Activated T-cell treated with anti-CD3 and anti-CD28 coated beads, Interleukin-2, amount 50 U/mL, for 72 hours (primary cell): ENCODE measurements at regions not wholly inside any gene's neighbourhood (a gene's known extent, or its start where the extent isn't known, plus 50 kb on each side); places are given as distances from the start of the nearest gene placed in this dataset.
A peak's percentile ranks its signal among the peaks of the same experiment; 100 is the strongest.
"Not testable (repeated sequence)": the region's sequence is repeated elsewhere in the genome, so short reads cannot be mapped to it uniquely, and the experiment has no call there.

Experiments used
- ATAC-seq, 2 donors: fragments of 150-1000 bp; cut with Tn5 transposase; replicated peaks in 1 of 2; 2 replicates each; pipeline ENCODE4 v1.10.0; 2021; ENCODE audit warnings: moderate library complexity in 2 of 2, mild to moderate bottlenecking in 1 of 2
- DNase-seq, 2 donors: peaks; one replicate each; pipeline ENCODE4 v3.0.0; 2021 to 2022; ENCODE audit warnings: mixed read lengths in 1 of 2
- H3K27ac Mint-ChIP-seq: one replicate; pipeline ENCODE4 v1.8.0; 2022; ENCODE audit warnings: mild to moderate bottlenecking, moderate library complexity, mixed read lengths
- H3K27me3 Mint-ChIP-seq: one replicate; pipeline ENCODE4 v1.8.0; 2022; ENCODE audit warnings: low read depth, mixed read lengths
- H3K36me3 Mint-ChIP-seq, 2 donors: one replicate each; pipeline ENCODE4 v1.8.0; 2022; ENCODE audit warnings: mixed read lengths in 2 of 2, mild to moderate bottlenecking in 1 of 2; ENCODE audit not compliant: insufficient read depth in 2 of 2
- H3K4me1 Mint-ChIP-seq: one replicate; pipeline ENCODE4 v1.8.0; 2022; ENCODE audit warnings: low read depth, mixed read lengths
- H3K4me3 Mint-ChIP-seq, 2 donors: one replicate each; pipeline ENCODE4 v1.8.0; 2022; ENCODE audit warnings: mild to moderate bottlenecking in 2 of 2, mixed read lengths in 2 of 2, moderate library complexity in 2 of 2
- H3K9me3 Mint-ChIP-seq, 2 donors: one replicate each; pipeline ENCODE4 v1.8.0; 2022; ENCODE audit warnings: mixed read lengths in 2 of 2

GRCh38 chr6:68575765-68576439 lies 59.2 kb upstream of the ADGRB3 start:
- no peak overlapping the region for H3K27ac Mint-ChIP-seq
- H3K4me1 Mint-ChIP-seq = no peaks in the 10 kb centered on the region
- ATAC-seq (no peak), DNase-seq (no peak)
- H3K27me3 Mint-ChIP-seq = no peaks in the 10 kb centered on the region
- H3K9me3 Mint-ChIP-seq = peaks cover 2 to 7% of the 10 kb centered on the region in 2 donors
- no peak overlapping the region for H3K4me3 Mint-ChIP-seq
- H3K36me3 Mint-ChIP-seq = no peaks in the 10 kb centered on the region

GRCh38 chr6:68572975-68573374 lies 62.1 kb upstream of the ADGRB3 start:
- Mint-ChIP-seq H3K27me3 (no peaks in the 10 kb centered on the region), H3K36me3 (no peaks in the 10 kb centered on the region), H3K4me1 (no peaks in the 10 kb centered on the region), H3K9me3 (peaks cover 6 to 10% of the 10 kb centered on the region in 2 donors), H3K27ac (no peak overlapping the region), H3K4me3 (no peak overlapping the region)
- DNase-seq = no peak
- ATAC-seq = no peak

GRCh38 chr6:68572525-68572924 lies 62.6 kb upstream of the ADGRB3 start:
- H3K36me3 Mint-ChIP-seq = no peaks in the 10 kb centered on the region
- DNase-seq = peak; percentile 1 to 12
- H3K27me3 Mint-ChIP-seq = no peaks in the 10 kb centered on the region
- H3K4me1 Mint-ChIP-seq = no peaks in the 10 kb centered on the region
- H3K9me3 Mint-ChIP-seq = peaks cover 6 to 10% of the 10 kb centered on the region in 2 donors
- no peak overlapping the region for H3K4me3 Mint-ChIP-seq
- no peak overlapping the region for H3K27ac Mint-ChIP-seq
- ATAC-seq = peak in 1 of 2 donors; percentile 48

- Mint-ChIP-seq H3K36me3 (no peaks in the 10 kb centered on the region), H3K27me3 (no peaks in the 10 kb centered on the region), H3K27ac (no peak overlapping the region), H3K4me3 (no peak overlapping the region), H3K9me3 (peaks cover 1 to 3% of the 10 kb centered on the region in 2 donors), H3K4me1 (no peaks in the 10 kb centered on the region)
- no peak for DNase-seq
- no peak for ATAC-seq
Measured at GRCh38 chr6:68559716-68560115, 75.4 kb upstream of the ADGRB3 start.

GRCh38 chr6:68559070-68559469 lies 76.0 kb upstream of the ADGRB3 start:
- Mint-ChIP-seq H3K9me3 (peaks cover 1 to 3% of the 10 kb centered on the region in 2 donors), H3K4me1 (no peaks in the 10 kb centered on the region), H3K27me3 (no peaks in the 10 kb centered on the region), H3K27ac (no peak overlapping the region), H3K36me3 (no peaks in the 10 kb centered on the region), H3K4me3 (no peak overlapping the region)
- no peak for DNase-seq
- no peak for ATAC-seq

GRCh38 chr6:68546620-68547019 lies 88.5 kb upstream of the ADGRB3 start:
- H3K4me1 Mint-ChIP-seq = no peaks in the 10 kb centered on the region
- no peak for ATAC-seq

GRCh38 chr6:68544450-68544849 lies 90.6 kb upstream of the ADGRB3 start:
- no peak for DNase-seq
- no peaks in the 10 kb centered on the region for H3K27me3 Mint-ChIP-seq
- no peak overlapping the region for H3K27ac Mint-ChIP-seq
- H3K4me1 Mint-ChIP-seq = no peaks in the 10 kb centered on the region
- no peak for ATAC-seq
- H3K9me3 Mint-ChIP-seq = peaks cover 5 to 8% of the 10 kb centered on the region in 2 donors
- H3K4me3 Mint-ChIP-seq = no peak overlapping the region
- H3K36me3 Mint-ChIP-seq = no peaks in the 10 kb centered on the region

More at GRCh38 chr6:68546620-68547019, 88.5 kb upstream of the ADGRB3 start:
- no peaks in the 10 kb centered on the region for H3K36me3 Mint-ChIP-seq
- peaks cover 3 to 8% of the 10 kb centered on the region in 2 donors for H3K9me3 Mint-ChIP-seq
- no peak overlapping the region for H3K4me3 Mint-ChIP-seq
- H3K27ac Mint-ChIP-seq = no peak overlapping the region
- DNase-seq = no peak
- no peaks in the 10 kb centered on the region for H3K27me3 Mint-ChIP-seq

- no peaks in the 10 kb centered on the region for H3K27me3 Mint-ChIP-seq
- H3K9me3 Mint-ChIP-seq = peaks cover 0 to 7% of the 10 kb centered on the region in 2 donors
- DNase-seq (no peak), ATAC-seq (no peak)
- H3K36me3 Mint-ChIP-seq = no peaks in the 10 kb centered on the region
- H3K27ac Mint-ChIP-seq = no peak overlapping the region
- no peak overlapping the region for H3K4me3 Mint-ChIP-seq
- no peaks in the 10 kb centered on the region for H3K4me1 Mint-ChIP-seq
Measured at GRCh38 chr6:68533339-68533795, 101.7 kb upstream of the ADGRB3 start.

GRCh38 chr6:68527691-68528090 lies 107.4 kb upstream of the ADGRB3 start:
- H3K27me3 Mint-ChIP-seq = no peaks in the 10 kb centered on the region
- DNase-seq (no peak), ATAC-seq (no peak)
- H3K4me3 Mint-ChIP-seq = no peak overlapping the region
- no peaks in the 10 kb centered on the region for H3K4me1 Mint-ChIP-seq
- H3K27ac Mint-ChIP-seq = no peak overlapping the region
- no peaks in the 10 kb centered on the region for H3K36me3 Mint-ChIP-seq
- peaks cover under 1 to 2% of the 10 kb centered on the region in 2 donors for H3K9me3 Mint-ChIP-seq

- DNase-seq (no peak), ATAC-seq (no peak)
- H3K27ac Mint-ChIP-seq = no peak overlapping the region
- no peaks in the 10 kb centered on the region for H3K4me1 Mint-ChIP-seq
- H3K9me3 Mint-ChIP-seq = peaks cover 0 to 7% of the 10 kb centered on the region in 2 donors
- H3K4me3 Mint-ChIP-seq = no peak overlapping the region
- H3K27me3 Mint-ChIP-seq = no peaks in the 10 kb centered on the region
- H3K36me3 Mint-ChIP-seq = no peaks in the 10 kb centered on the region
Measured at GRCh38 chr6:68506911-68507310, 128.2 kb upstream of the ADGRB3 start.

GRCh38 chr6:68502946-68503345 lies 132.1 kb upstream of the ADGRB3 start:
- ATAC-seq = no peak
- DNase-seq = no peak
- Mint-ChIP-seq H3K4me1 (no peaks in the 10 kb centered on the region), H3K27me3 (no peaks in the 10 kb centered on the region), H3K4me3 (no peak overlapping the region), H3K9me3 (peaks cover 0 to 7% of the 10 kb centered on the region in 2 donors), H3K27ac (no peak overlapping the region), H3K36me3 (no peaks in the 10 kb centered on the region)

GRCh38 chr6:68497927-68498326 lies 137.2 kb upstream of the ADGRB3 start:
- DNase-seq (no peak), ATAC-seq (no peak)
- Mint-ChIP-seq H3K27ac (no peak overlapping the region), H3K36me3 (no peaks in the 10 kb centered on the region), H3K27me3 (no peaks in the 10 kb centered on the region), H3K4me1 (no peaks in the 10 kb centered on the region), H3K9me3 (peaks cover 0 to 5% of the 10 kb centered on the region in 2 donors), H3K4me3 (no peak overlapping the region)

- H3K9me3 Mint-ChIP-seq, ATAC-seq: not testable (repeated sequence)
Measured at GRCh38 chr6:68494880-68495279, 140.2 kb upstream of the ADGRB3 start.

GRCh38 chr6:68476611-68477010 lies 158.5 kb upstream of the ADGRB3 start:
- H3K27me3 Mint-ChIP-seq = no peaks in the 10 kb centered on the region

More at GRCh38 chr6:68494880-68495279, 140.2 kb upstream of the ADGRB3 start:
- not testable (repeated sequence) for H3K27ac Mint-ChIP-seq, DNase-seq, H3K27me3 Mint-ChIP-seq, H3K4me1 Mint-ChIP-seq, H3K36me3 Mint-ChIP-seq, H3K4me3 Mint-ChIP-seq

More at GRCh38 chr6:68476611-68477010, 158.5 kb upstream of the ADGRB3 start:
- H3K27ac Mint-ChIP-seq = no peak overlapping the region
- DNase-seq (no peak), ATAC-seq (no peak)
- no peaks in the 10 kb centered on the region for H3K4me1 Mint-ChIP-seq
- H3K36me3 Mint-ChIP-seq = no peaks in the 10 kb centered on the region
- no peak overlapping the region for H3K4me3 Mint-ChIP-seq
- H3K9me3 Mint-ChIP-seq = peaks cover 4 to 8% of the 10 kb centered on the region in 2 donors
